CD4-positive, alpha-beta T cell treated with Interleukin-15 for 4 hours (primary cell): ENCODE measurements at regions not wholly inside any gene's neighbourhood (a gene's known extent, or its start where the extent isn't known, plus 50 kb on each side); places are given as distances from the start of the nearest gene placed in this dataset.
"Not testable (repeated sequence)": the region's sequence is repeated elsewhere in the genome, so short reads cannot be mapped to it uniquely, and the experiment has no call there.

Source experiments
- DNase-seq: peaks from one replicate; pipeline ENCODE4 v3.0.0-alpha.2; 2020; ENCODE audit warnings: low spot score

GRCh38 chr5:100694100-100694499 lies 158.9 kb downstream of the FAM174A start:
- DNase-seq: no peak

GRCh38 chr5:100697970-100698369 lies 162.8 kb downstream of the FAM174A start:
- no peak for DNase-seq

DNA sequence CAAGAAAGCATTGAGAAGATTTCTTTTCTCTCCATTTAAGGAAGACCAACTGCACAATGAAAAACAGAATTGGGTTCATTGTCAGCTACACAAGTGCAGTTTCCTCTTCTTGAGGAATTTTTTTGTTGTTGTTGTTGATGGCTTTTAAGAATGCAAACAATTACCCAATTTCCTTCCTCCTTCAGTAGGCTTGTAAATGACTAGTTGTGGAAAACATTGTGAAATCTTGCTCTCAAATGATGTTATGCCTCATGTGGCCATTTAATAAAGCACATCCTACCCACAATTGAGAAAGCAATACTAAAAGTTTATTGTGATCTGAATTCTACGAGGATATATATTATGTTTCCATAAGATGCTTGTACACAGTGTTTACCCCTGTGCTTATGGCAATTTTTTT lies 171.6 kb downstream of the FAM174A start:
- no peak for DNase-seq

GRCh38 chr5:100708645-100709171 lies 173.5 kb downstream of the FAM174A start:
- no peak for DNase-seq

DNA sequence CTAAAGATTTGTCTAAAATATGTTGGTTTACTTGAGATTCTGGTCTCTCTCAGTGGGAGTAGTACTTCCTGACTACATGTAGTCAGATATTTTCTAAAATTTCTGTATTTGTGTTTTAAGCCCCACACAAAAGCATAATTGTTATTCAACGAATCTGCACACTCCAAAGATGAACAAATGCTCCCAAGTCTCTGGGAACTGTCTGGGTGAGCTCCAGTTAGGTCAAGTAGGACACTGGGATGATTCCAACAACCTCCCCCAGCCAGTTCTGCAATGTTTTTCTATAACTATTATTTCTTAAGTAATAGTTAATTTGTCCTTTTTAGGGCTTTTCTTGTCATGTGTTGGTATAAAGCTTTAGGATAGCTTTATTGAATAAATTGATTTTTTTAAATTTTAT lies 174.6 kb downstream of the FAM174A start:
- DNase-seq: no peak

- not testable (repeated sequence) for DNase-seq
Measured at GRCh38 chr5:100714780-100715179, 179.6 kb downstream of the FAM174A start.

DNA sequence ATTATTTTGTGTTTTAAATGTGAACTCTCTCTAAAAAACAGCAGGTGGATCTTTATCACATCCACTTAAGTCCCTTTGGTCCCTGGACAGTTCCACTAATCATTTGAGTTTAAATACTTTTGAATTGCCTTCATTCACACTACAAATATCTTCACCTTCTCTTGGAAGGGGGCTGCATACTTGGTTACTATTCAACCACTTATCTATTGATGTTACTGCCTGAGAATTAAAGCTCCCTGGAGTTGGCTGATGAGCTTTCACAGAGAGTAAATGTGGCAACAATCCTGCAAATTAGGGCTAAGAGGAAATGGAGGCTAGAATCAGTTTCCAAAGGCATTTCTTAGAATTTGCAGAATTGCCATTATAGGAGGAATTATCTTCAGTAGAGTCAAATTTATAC lies 180.4 kb downstream of the ST8SIA4 start:
- DNase-seq: no peak

DNA sequence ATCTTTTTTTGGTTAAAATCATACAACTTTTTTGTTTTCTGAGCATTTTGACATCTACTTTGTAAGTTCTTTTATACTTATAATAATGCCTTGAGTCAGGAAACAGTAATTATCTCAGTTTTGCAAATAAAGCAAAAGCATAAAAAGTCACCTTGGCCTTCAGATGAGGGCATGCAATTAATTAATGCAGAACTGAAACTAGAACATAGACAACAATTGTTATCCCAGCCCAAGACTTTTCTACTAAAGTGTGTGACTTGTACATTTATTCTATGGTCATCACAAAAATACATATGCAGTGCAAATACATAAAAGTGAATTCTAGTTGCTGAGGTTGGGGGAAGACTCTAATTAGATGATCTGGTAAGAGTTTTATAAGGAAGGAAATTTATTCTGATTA lies 179.9 kb downstream of the ST8SIA4 start:
- DNase-seq: no peak

DNA sequence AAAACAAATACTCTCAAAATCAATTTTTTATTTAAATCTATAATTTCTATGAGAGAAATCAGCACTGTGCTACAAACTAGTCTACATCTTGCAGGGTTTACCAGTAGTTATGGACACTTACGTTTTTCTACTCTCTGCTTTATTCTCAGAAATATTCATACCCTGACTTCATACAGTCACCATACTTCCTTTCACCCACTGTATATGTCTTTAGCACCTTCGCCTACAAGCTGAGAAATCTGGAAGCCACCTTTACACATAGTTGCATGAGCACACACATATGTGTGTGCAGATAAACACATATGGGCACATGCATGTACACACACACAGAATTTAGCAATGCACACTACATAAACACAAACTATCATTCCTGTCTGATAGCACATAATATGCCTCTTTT lies 177.0 kb downstream of the ST8SIA4 start:
- no peak for DNase-seq

DNA sequence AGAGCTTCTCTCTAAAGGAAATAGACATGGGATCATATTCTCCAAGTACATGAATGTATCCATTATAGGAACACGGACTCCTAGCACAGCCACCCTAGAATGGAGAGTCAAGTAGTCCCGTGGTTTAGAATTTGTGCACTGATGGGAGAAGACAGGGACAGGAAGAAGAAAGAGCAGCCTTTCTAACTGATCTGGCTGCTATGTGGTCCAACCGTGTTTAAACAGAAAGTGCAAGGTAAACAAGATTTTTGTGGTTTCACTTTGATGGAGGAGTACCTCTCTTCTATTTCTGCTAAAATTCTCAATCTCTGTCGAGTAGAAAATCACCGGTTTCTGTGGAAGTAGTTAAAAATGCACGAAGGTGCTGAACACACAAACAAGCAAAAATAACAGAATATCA lies 171.3 kb downstream of the ST8SIA4 start:
- DNase-seq: peak; percentile 50

DNA sequence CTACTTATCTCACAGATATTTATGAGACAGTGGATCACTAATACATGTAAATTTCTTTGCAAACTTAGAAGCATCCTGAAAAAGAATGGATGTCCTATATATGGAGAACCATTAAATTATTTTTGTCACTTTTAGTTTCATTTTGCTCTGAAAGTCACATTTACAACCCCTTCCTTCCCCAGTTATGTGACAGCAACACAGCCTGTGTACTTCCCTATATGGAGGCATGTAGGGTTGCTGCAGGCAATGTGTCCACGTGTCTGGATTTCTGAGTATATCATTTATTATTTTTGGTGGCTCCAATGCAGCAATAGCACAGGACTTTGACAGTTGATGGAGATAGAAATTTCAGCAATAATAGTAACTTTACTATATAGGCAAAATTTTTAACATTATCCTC lies 156.4 kb downstream of the ST8SIA4 start:
- DNase-seq: no peak

DNA sequence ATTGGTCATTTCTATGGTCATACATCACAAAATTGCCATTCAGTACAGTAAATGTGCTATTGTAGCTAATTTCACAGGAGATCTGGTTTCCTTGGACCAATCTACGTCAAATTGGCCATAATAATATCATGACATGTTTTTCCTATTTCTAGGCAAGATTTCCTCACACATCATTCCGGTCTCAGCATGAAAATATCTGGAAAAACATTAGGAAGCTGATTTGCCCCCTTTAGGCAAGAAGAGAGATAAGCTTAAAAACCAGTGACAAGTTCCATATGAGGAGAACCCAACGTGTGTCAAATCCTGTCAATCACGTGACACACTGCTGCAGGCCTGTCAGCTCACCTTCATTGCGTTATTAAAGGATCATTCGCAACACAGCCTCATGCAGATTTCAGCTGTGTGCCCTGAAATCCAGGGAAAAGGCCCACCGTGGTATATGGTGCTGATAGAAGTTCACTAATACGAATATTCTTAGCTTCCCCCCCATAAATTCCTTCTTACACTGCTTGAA lies 153.3 kb downstream of the ST8SIA4 start:
- no peak for DNase-seq

- DNase-seq: no peak
Measured at GRCh38 chr5:100755435-100755834, 147.6 kb downstream of the ST8SIA4 start.
